ENCODE measurements at regions not wholly inside any gene's neighbourhood (a gene's known extent, or its start where the extent isn't known, plus 50 kb on each side); places are given as distances from the start of the nearest gene placed in this dataset.

DNA sequence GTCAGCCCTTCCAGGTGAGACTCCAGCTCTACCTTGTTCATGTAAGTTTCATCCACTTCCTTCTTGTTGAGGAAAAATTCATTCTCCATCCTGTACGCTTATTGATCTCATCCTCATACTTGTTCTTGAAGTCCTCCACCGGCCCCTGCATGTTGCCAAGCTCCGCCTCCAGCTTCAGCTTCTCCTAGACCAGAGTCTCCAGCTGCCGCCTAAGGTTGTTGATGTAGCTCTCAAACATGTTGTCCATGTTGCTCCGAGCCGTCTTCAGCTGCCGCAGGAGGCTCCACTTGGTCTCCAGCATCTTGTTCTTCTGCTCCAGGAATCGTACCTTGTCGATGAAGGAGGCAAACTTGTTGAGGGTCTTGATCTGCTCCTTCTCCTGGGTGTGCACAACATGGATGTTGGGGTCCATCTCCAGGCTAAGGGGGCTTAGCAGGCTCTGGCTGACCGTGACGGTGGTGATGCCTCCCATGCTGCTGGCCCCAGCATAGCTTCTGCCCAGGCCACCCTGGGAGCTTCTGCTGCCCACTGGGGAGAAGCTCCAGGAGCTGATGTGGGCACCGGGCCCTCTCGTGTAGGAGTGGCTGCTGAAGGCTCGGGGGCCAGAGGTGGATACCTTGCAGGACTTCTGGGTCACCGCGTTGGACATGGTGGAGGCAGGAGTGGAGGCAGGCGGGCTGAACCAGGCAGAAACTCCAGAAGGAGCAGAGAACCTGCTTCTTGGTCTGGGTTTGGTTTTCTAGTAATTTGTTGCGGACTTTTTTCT is 422.6 kb upstream of the ARPP21 start:
- no peak overlapping the region for H3K4me3 ChIP-seq (ENCODE audit: low read length)
- DNase-seq (ENCODE audit: low read depth), result no peak
- TF ChIP-seq, protein P1, sequence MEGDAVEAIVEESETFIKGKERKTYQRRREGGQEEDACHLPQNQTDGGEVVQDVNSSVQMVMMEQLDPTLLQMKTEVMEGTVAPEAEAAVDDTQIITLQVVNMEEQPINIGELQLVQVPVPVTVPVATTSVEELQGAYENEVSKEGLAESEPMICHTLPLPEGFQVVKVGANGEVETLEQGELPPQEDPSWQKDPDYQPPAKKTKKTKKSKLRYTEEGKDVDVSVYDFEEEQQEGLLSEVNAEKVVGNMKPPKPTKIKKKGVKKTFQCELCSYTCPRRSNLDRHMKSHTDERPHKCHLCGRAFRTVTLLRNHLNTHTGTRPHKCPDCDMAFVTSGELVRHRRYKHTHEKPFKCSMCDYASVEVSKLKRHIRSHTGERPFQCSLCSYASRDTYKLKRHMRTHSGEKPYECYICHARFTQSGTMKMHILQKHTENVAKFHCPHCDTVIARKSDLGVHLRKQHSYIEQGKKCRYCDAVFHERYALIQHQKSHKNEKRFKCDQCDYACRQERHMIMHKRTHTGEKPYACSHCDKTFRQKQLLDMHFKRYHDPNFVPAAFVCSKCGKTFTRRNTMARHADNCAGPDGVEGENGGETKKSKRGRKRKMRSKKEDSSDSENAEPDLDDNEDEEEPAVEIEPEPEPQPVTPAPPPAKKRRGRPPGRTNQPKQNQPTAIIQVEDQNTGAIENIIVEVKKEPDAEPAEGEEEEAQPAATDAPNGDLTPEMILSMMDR (IDR thresholded peaks at IDR 0.05; ENCODE audit: insufficient read depth, low read depth, low read length, missing control alignments), result no peak

DNA sequence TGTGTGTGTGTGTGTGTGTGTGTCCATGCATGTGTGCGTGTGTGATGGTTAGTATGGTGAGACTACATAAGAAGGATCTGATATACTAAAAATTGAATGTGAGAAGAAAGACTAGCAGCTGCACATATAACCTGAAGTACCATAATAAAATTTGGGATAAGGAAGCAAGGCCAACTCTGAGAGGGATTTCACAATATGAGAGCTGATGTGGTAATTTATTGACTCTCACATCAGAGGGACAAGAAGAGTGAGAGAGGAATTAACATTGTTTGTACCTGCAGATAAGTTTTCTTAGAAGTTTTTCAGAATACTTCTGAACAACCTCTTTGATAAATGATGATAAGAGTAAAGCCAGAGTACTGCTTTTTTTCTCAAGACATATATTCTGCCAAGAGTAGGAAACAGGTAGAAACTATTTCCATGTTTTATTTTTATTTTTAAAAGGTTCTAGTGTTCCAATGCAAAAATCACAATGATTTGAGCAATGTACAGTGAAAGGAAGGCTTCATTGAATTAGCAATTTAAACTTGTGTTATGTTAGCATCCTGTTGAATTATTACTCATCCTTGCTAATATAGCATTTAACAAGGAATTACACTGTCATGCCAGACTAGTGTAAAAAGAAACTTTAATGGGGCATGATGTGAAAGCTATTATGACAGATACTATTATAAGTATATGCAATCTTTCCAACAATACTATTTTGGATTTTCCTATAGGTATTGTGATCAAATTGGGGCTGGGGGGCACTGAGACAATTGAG is 415.5 kb upstream of the ARPP21 start:
- TF ChIP-seq, protein P1 (IDR thresholded peaks at IDR 0.05; ENCODE audit: insufficient read depth, low read depth, low read length, missing control alignments), result no peak
- H3K4me3 ChIP-seq (ENCODE audit: low read length), result no peak overlapping the region
- no peak for DNase-seq (ENCODE audit: low read depth)

DNA sequence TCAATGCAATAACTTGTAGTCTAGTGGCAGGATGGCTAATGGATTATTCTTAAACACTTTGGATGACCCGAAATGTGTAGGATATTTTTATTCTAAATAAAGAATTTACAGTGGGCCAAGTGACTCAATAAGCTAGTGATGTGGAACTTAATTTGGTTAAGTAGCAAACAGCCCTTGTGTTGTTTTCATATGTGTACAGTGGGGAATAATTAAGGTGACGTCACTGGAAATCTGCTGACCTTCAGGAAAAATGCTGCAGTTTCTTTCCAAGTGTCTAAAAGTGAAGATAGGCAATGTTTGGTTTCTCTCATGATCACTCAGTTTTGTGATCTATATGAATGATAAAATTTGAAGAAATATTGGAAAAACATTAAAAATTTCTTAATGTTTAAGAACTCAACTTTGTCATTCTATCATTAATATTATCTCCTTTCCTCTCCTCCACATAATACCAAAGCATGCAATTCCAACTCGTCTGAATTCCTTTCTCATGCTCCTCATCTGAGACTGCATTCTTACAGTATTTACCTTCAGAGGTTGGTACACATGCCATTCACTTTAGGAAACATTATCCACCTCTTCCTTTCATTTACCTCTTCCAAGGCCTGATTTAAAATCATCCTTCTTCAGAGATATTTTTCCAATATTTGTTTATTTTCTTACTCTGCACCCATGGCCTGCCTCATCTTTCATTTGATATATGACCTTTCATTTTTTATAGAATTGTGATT is 414.6 kb upstream of the ARPP21 start:
- H3K4me3 ChIP-seq (ENCODE audit: low read length), result no peak overlapping the region
- DNase-seq (ENCODE audit: low read depth), result no peak
- TF ChIP-seq, protein P1 (IDR thresholded peaks at IDR 0.05; ENCODE audit: insufficient read depth, low read depth, low read length, missing control alignments), result no peak

DNA sequence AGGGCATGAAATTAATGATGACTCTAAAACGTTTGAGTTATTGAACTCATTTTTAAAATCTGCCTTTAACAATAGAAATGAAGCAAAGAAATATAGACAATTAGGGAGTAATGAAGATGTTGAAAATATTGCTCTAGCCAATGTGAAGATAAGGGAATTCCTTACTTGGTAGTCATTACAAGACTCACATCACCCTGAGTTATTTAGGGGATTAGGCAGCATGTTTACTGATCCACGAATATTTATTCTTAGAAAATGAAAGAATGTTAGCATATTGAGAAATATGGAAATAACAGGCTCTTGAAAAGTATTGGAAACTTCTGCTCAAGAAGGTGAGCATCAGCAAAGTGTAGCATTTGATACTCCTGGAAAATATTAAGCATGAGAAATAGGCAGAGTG is 398.1 kb upstream of the ARPP21 start:
- no peak overlapping the region for H3K4me3 ChIP-seq (ENCODE audit: low read length)
- DNase-seq (ENCODE audit: low read depth), result no peak
- TF ChIP-seq, protein P1 (IDR thresholded peaks at IDR 0.05; ENCODE audit: insufficient read depth, low read depth, low read length, missing control alignments), result no peak

DNA sequence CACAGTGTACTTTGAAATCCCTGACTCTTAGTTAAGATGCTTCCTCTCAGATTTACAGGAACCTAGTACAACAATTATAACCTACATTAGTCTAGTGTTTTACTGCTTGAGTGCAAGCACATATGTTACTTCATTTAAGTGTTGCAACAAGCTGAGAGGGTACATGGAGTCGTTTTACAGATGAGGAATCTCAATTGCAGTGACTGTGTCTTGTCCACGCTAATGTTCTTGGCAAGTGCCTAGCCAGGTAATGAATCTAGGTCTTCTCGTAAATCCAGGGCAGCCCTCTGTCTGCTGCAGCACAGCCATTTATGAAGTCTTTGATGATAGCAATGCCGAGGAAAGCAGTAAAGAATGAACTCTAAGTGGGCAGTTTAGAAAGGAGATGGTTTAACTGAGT is 384.4 kb upstream of the ARPP21 start:
- DNase-seq (ENCODE audit: low read depth), result no peak
- TF ChIP-seq, protein P1 (IDR thresholded peaks at IDR 0.05; ENCODE audit: insufficient read depth, low read depth, low read length, missing control alignments), result no peak
- H3K4me3 ChIP-seq (ENCODE audit: low read length), result no peak overlapping the region

DNA sequence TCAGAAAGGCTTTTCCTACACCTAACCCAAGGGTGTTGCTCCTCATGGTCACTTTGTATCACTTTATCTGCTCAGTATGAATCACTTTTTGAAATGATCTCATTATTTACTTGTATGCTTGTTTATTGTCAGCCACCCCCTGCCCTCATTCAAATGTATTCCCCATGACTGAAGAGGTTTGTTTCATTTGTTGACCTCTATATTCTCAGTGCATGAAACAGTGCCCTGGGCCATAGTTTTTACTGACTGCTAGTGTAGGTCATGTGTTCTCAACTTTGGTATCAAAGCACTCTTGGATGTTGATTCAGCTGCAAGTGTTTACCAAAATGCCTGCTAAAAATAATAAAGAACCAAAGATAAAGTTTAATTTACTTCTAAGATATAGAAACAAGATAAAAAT is 381.7 kb upstream of the ARPP21 start:
- TF ChIP-seq, protein P1 (IDR thresholded peaks at IDR 0.05; ENCODE audit: insufficient read depth, low read depth, low read length, missing control alignments), result no peak
- DNase-seq (ENCODE audit: low read depth), result no peak
- H3K4me3 ChIP-seq (ENCODE audit: low read length), result no peak overlapping the region
